ENCODE measurements at regions not wholly inside any gene's neighbourhood (a gene's known extent, or its start where the extent isn't known, plus 50 kb on each side); places are given as distances from the start of the nearest gene placed in this dataset.
"Not testable (repeated sequence)": the region's sequence is repeated elsewhere in the genome, so short reads cannot be mapped to it uniquely, and the experiment has no call there.

DNA sequence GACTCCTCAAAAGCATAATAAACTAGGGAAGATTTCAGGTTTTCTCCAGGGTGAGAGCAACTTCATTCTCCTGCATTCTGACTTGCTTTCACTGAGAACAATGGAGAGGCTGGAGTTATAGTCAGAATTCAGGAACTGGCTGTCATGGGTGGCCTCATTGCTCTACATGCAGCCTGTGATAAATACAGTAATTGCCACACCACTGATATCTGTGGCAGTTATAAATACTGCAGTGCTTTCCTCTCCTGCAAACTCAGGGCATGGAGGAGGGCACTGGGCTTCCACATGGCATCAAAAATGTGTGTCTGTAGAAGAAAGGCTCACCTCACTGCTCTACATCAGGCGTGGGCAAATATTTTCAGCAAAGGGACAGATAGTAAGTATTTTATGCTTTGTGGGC lies 510.2 kb downstream of the ZNF516 start:
- no peak for DNase-seq

DNA sequence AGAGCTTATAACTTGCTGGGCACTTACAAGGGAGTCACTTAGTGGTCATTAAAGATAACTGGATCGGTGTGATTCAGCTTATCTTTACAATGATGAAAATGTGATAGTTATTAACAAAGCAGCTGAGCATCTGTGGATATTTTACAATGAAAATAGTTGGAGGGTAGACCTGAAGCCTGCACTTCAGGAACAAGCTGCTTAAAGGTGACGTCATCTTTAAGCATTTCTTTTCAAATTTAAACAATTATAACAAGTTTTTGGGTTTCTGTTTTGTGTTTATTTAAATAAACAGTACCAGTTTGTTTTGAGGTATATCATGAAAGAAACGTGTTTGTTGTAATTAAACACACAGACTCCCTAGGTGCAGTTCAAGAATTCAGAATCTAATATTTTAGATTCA lies 513.9 kb downstream of the ZNF516 start:
- DNase-seq, result no peak

DNA sequence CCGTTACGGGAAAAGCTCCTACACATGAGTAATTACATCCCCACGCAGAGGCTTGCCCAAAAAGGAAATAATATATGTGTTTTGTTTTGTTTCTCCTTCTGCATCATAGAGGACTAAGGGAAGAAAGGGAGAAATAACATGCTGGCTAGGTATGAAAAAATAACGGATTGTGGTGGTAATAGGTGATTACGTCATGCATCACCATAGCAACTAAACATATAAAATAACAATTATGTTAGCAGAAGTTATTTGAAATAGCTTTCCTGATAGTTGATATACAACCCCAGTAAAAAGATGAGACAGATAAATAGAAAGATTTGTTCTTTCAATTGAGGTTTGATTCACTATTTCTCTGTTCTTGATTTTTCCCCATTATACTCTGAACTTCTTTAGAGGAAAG lies 518.0 kb downstream of the ZNF516 start:
- DNase-seq, result no peak

DNA sequence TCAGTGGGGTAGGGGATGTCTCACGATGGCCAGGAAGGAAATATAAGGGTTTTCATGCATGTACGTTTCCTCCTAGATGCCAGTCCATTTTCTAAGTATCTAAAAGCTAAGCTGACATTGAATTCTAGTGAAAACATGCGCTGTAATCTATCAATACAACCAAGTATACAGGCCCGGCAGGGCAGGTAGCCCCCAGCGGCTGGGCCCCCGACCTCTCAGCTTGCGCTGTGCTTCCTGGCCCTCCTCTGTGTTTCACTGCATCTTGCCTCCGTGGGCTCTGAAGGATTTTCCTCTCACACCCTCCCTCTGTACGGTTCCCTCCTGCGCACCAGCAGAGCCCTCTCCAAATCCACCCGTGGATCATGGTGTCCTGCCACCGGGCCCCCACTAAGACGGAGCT lies 524.8 kb downstream of the ZNF516 start:
- no peak for DNase-seq

DNA sequence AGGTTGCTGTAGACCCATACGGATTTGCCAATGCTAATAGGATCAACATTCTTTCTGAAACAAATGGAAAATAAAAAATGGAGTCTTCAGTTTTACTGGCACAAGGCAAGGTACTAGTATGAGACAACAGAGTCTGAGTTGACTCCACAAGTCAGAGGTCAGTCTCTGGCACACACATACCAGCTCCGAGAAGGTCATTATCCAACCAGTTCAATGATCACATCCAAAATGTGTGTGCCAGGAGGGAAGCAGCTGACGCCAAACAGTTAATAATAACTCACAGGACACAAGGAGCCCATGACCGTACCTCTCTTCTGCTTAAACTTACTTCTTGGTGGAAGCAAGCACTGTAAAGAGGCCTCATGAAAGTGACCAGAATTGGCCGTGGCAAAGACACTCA lies 528.6 kb downstream of the ZNF516 start:
- no peak for DNase-seq

DNA sequence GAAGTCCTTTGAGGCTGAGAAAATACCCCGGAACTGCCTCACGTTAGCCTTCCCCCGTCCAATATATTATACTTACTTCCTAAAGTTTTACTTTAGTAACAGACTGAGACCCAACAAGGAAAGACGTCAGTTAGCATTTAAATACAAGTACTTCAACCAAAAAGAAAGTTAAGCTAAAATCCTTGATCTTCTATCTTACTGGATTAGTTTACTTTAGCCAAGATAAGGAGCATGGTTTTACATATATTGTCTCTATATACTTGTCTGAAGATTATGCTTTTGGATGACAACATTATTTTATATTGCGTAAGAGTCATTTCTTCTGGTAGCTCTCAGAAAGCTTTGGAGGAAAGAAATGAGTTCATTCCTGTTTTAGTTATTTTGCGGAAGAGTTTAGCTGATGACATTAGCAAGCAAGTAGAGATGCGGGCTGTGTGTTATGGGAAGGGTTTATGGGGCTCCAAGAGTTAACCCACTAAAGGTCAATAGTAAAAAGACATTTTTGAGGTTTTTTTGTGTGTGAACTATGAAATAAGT lies 532.9 kb downstream of the ZNF516 start:
- DNase-seq, result no peak

DNA sequence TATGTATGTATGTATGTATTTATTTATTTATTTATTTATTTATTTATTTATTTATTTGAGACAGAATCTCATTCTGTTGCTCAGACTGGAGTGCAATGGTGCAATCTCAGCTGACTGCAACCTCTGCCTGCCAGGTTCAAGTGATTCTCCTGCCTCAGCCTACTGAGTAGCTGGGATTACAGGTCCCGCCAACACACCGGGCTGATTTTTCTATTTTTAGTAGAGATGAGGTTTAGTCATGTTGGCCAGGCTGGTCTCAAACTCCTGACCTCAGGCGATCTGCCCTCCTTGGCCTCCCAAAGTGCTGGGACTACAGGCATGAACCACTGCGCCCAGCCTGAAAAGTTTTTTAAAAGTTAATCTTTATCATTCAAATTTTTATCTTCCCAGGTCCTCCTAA lies 532.9 kb upstream of the SMIM21 start:
- not testable (repeated sequence) for DNase-seq

DNA sequence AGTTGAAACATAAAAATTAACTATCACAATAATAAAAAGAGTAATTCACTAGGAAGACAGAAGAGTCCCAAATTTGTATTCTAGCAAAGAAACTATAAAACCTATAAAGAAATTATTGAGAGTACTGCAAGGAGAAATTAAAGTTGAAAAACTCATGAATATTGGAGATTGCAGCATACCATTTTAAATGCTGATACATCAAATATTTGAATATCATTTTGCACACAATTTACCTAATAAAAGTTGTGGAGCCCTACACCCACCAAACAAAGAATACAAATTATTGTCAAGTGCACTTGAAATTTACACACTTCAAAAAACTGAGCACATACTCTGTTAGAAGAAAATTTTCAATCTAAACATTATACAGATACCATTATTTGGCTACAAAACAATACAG lies 531.6 kb upstream of the SMIM21 start:
- DNase-seq, result no peak

DNA sequence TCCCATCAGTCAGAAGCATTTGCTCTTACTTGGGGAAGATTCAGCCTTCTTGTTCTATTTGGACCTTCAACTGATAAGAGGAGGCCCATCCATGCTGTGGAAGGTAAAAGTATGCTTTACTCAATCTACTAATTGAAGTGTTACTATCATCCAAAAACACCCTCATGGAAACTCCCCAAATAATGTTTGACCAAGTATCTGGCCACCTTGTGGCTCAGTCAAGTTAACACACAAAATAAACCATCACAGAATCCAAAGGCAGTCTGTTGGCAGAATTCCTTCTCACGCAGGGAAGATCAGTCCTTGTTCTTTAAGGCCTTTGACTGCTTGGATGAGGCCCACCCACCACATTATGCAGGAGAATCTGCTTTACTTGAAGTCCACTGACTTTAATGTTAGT lies 531.2 kb upstream of the SMIM21 start:
- no peak for DNase-seq

DNA sequence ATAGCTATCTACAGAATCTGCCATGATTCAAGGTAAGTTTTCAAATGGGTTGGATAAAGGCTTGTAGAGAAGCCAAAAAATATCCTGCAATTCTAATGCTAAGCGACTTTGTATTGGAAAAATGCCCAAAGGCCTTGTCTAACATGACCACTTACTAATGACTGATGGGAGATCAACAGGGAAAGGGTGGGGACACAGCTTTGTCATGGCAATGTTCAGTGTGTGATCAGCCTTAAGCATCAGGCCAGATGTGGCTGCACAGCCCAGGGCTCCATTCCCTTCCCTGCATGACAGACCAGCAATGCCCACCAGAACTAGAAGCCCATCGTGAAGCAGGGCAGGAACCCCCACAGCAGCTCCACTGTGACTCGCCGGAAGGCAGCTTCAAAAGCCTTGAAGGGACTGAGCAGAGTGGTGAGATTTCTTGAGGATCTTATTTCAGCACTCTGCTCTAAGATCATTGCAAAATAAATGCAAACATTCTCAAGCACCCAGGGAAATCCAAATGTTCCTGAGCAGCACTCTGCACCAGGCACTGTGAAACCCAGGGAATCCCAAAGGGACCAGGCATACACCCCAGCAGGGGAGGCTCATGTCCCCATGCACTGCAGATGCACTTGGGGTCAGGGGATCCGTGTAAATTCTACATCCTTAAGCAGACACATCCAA lies 517.9 kb upstream of the SMIM21 start:
- DNase-seq, result no peak

DNA sequence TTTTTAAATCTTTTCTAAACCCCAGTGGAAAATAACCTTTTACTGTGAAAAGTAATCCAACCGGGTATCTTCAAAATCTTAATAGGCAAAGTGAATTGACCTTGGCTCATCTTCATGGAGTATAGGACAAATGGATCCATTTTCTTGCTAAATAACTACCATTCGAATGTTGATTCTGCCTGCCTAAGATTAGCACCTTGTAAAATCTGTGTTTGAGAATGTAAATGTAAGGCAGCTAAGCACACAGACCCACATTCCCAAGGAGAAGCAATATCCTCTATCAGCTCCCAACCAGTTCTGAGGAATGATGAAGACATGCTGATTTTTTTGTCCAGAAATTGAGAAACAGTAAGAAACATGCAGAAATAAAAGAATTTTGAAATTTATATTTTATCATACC lies 509.8 kb upstream of the SMIM21 start:
- DNase-seq, result no peak

DNA sequence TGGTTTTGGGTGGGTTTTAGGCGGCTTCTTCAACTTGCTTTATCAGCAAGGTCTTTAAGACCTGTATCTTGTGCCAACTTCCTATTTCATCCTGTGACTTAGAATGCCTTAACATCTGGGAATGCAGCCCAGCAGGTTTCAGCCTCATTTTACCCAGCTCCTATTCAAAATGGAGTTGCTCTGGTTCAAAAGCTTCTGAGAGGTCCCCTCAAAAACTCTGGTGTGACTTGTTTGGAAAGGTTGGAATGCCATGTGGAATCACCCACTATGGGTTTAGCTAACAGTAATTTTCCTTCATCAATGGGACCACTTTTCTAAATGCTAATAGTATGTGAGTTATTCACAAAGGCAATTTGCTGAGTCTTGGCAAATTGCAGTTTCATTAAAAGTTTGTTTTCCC lies 509.4 kb upstream of the SMIM21 start:
- DNase-seq, result no peak

DNA sequence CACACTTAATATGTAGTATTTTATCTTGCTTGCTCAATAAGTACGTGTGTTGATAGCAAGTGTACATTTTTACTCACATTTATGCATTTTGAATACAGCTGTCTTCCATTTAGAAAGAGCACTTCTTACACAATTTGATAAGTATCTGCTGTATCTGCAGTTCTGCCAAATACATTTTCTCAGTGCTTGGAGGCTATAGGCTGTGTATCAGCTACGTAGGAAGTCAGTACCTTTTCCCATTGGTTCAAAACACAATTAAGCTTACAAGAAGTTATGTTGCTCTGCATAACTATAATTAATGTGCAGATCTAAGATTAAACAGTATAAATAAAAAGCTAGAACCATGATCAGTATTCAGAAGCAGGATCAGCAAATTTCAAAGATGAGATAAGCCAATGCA lies 503.6 kb upstream of the SMIM21 start:
- no peak for DNase-seq

DNA sequence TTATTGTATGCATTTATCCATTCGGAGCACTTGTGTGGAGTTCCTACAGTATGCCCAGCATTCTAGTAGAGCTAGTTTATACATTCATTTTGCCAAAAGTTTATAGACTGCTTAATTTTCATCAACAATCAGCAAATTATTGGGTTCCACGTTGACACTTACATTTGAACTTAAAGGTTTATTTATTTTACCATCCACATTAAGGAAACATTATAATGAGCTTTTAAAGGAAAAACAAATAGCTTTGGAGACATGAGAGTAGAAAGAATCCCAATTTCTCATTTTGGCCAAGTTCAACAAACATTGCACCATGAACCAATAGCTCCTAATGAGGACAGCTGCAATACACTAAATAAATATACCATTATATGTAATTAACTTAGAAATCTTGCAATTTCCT lies 501.2 kb upstream of the SMIM21 start:
- no peak for DNase-seq

DNA sequence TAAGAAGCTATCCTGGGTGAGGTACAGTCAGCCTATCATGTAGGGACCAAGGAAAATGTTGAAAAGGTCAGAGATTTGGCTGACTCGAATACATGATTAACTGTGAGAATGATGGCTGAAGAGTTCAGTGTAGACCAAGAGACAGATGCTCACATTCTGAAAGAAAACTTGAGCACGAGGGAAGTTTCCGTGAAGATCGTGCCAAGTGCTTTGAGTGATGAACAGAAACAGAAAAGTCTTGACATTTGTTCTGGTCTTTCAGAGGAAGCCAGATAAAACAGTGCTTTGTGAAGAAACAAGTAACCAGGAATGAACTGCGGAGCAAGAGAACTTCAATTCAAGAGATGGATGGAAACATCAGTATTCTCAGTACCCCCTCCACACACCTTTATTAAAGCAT lies 500.3 kb upstream of the SMIM21 start:
- no peak for DNase-seq

DNA sequence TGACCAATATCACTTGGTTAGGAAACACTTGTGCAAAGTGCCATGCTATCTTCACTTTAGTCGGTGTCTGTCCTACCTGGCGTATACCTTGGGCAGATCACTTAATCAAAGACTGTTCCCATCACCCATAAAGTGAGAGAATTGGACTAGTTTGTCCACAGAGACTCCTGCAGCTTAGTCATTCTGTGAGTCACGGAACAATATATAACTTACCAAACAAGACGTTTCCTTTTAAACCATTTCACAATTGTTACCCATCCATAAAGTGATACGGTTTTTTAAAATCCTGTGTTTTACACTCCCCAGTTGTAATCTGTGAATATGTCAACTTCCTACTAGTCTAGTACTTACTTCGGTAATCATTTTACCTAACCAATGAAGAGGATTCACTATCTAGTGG lies 499.3 kb upstream of the SMIM21 start:
- no peak for DNase-seq

DNA sequence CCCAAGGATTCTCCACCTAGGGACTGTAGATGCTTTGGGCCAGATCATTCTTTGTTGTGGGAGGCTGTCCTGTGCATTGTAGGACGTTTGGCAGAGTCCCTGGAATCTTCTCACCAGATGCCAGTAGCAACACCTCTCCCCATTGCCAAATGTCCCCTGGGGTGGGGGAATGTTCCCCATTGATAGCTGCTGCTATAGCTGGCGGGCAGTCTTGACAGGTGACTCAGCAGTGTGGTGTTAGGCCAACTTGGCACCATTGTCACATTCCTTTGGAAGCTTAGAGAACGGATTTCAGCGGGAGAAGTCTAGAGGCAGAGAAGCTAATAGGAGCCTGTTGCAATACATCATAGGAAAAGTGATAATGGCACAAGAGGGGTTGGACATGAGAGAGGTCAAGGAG lies 495.7 kb upstream of the SMIM21 start:
- DNase-seq, result no peak

DNA sequence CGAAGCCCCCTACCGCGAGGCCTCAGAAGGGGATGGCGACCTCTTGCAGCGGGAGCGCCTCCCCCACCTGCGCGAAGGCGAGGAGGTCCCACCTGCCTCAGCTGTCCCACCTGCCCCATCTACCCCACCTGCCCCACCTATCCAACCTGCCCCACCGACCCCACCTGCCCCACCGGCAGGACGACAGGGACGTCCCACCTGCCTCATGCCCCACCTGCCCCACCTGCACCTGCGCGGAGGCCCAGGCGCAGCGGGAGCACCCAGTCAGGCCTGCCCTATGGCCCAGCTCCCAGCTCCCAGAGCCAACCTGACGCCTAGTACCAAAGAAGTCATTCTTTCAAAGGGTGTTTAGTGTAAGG lies 489.1 kb upstream of the SMIM21 start:
- DNase-seq, result no peak

DNA sequence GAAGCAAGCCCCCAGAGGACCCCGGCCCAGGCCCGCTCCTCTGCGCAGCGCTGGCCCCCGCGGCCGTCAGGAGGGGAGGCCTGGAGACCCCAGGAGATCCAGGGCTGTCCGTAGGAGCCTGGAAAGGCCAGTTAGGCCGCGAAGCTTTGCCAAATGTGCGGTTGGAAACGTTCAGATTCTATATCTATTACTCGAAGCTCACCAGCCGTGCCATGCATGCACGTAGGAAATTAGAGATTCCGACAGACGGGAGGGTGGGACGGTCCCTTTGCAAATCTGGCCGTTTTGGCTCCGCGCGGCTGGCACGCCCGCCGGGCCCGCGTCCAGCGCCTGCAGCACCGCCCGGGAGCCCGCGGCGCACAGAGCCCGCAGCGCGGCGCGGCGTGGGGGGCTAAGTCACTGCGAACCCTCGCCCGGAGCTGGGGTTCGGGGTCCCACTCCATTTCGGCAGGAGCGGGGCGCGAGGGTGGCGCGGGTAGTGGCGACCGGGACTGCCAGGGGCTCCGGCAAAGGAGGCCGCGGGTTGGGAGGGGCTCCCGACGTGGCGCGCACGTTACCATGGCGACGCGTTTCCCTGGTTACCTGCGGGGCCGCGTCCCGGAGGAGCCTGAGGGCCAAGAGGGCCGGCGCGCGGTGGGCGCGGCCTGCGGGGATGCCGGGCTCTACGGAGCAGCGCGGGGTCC lies 488.6 kb upstream of the SMIM21 start:
- DNase-seq, result peak; percentile 84

DNA sequence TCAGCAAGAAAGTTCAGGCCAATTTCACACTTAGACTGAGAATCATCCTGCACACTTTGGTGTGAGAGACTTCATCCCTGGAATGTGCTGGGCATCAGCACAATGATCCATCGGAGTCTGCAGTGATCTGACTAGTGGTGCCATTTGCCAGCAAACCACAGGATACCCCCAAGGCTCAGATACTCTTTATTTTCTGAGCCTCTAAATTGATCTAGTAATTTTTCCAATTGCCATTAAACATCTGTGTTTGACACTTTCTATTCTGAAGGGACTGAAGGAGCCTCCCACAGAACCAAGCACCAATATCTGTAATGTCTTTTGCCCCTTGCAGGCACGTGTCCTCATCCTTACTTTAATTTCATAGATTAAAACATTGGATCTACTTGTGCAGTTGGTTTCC lies 485.3 kb upstream of the SMIM21 start:
- no peak for DNase-seq

DNA sequence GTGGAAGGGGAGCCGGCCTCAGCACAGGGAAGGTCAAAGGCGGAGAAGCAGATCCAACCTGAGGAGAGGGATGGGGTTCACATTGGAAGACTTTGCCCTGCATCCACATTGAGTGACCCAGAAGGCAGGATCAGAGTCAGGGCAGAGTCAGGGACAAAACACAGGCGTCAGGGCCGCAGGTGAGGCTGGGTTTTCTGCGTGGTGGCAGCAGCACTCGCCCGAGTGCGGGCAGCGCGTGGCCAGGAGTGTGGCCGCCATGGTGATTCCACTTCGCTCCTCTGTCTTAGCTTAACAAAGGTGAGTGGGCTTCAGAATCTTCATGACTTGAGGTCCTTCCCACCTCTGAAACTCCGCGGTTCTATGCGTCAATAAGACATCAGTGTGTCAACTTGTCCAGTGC lies 476.9 kb upstream of the SMIM21 start:
- DNase-seq, result no peak

DNA sequence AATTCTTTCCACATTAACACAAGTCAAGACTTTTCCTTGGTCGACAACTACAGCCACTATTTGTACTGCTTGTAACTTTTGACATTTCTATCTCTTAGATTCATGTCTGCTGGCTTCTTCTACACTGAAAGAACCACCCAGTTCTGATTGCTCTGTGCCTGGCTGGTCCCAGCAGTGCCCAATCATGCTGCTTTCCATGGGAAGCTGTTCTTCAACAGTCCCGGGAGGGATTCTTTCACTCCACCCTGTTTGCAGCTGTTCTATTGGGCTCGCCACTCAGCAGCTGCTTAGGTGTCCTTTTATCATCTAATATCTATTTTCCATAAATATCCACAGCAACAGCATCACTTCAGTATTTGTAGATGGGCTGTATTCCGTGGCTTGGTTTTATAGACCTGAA lies 471.1 kb upstream of the SMIM21 start:
- no peak for DNase-seq

DNA sequence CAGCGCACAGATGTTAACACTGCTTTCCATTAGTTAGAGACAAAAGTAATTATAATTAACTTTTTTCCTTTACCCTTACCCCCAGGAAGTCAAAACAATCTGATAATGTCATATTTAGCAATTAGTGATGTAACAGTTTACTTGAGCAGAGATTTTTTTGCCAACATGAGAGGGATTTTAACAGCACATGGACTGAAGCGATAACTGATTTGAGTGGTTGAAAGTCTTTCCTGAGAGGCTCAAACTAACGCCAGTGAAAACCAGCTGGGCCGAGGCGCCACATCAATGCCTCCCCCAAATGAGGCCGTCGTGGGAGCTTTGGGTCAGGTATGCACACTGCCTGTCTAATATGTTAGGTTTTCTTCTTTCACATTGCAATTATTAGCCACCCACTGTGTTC lies 469.9 kb upstream of the SMIM21 start:
- DNase-seq, result no peak

DNA sequence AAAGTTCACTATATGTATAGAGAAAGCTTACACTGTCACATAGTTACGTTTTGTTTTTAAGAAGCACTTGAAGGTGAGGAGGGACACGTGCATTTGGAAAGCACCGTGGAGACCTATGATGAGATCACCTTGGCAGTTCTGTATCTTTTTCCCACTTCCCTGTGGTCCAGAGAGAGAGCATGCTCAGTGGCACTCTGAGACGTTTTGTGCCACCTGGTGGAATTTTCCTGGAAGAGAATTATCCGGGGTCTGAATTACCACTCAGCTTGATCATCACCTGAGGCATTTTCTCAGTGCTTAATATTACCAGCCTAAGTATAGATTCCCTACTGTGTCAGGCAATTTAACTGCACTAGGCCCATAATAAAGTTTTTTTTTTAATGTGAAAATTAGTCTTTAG lies 469.4 kb upstream of the SMIM21 start:
- DNase-seq, result peak; percentile 4

DNA sequence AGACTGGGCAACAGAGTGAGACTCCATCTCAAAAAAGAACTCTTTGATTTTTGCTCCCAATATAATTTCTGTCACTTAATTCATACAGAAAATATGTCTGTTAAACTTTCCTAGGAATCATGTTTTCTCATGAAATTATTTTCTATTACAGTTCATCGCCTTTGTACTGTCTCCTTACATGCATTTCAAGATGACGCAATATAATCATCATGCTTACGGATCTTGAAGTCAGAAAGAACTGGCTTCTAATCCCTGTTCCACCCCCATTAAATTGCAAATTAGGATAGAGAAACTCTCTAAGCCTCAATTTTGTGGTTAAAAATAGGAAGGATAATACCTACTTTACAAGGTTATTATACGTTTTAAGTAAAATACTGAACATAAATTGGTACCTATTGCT lies 467.6 kb upstream of the SMIM21 start:
- DNase-seq, result no peak
